CD4-positive, alpha-beta T cell (primary cell): ENCODE measurements at regions not wholly inside any gene's neighbourhood (a gene's known extent, or its start where the extent isn't known, plus 50 kb on each side); places are given as distances from the start of the nearest gene placed in this dataset.

ENCODE experiments used
- ATAC-seq: fragments of 200-7000 bp; cut with Tn5 transposase; one replicate; pipeline ENCODE4 v1.10.0; 2022; ENCODE audit warnings: mild to moderate bottlenecking; ENCODE audit not compliant: poor library complexity
- CTCF ChIA-PET: fragments of 350-600 bp; sonication (Branson Sonifier 250); formaldehyde crosslinking; loops from one replicate; lab custom pipeline; 2021; ENCODE audit warnings: antibody characterized with exemption, inconsistent platforms; lab: Charles Lee
- POLR2A ChIA-PET: fragments of 350-600 bp; sonication (Branson Sonifier 250); formaldehyde crosslinking; loops from one replicate; lab custom pipeline; 2021; ENCODE audit warnings: antibody characterized with exemption, inconsistent platforms; lab: Charles Lee
- DNase-seq, 14 experiments: peaks; one replicate each; pipeline ENCODE4 v3.0.0-alpha.2; 2013 to 2020; ENCODE audit warnings: mixed read lengths in 2 of 14
- H3K27ac ChIP-seq, 2 donors: one replicate each; pipeline versions ENCODE4 v1.5.1 to v1.7.0; 2013; ENCODE audit warnings: low read length in 2 of 2, low read depth in 1 of 2, mild to moderate bottlenecking in 1 of 2
- H3K27me3 ChIP-seq, 2 experiments: 1 replicate in 1 of 2; 2 replicates in 1 of 2; pipeline versions ENCODE4 v1.6.1 to v1.7.0; 2013; ENCODE audit warnings: low read length in 2 of 2, control low read depth in 1 of 2, mild to moderate bottlenecking in 1 of 2, moderate library complexity in 1 of 2; ENCODE audit not compliant: insufficient read depth in 2 of 2, control insufficient read depth in 1 of 2
- H3K36me3 ChIP-seq: one replicate; pipeline ENCODE4 v1.6.1; 2013; ENCODE audit warnings: low read length, control low read depth; ENCODE audit not compliant: insufficient read depth
- H3K4me1 ChIP-seq: one replicate; pipeline ENCODE4 v1.6.1; 2013; ENCODE audit warnings: low read length, control low read depth; ENCODE audit not compliant: insufficient read depth
- H3K4me3 ChIP-seq: one replicate; pipeline ENCODE4 v1.5.1; 2013; ENCODE audit warnings: mild to moderate bottlenecking, low read length, moderate library complexity
- H3K9me3 ChIP-seq, 2 experiments: 1 replicate in 1 of 2; 2 replicates in 1 of 2; pipeline versions ENCODE4 v1.6.1 to v1.7.0; 2013; ENCODE audit warnings: low read length in 2 of 2, mild to moderate bottlenecking in 2 of 2, control low read depth in 1 of 2, moderate library complexity in 1 of 2; ENCODE audit not compliant: control insufficient read depth in 1 of 2, insufficient read depth in 1 of 2
- H3K27ac Mint-ChIP-seq: one replicate; pipeline ENCODE4 v1.8.0; 2020; ENCODE audit warnings: mixed read lengths
- H3K27me3 Mint-ChIP-seq: one replicate; pipeline ENCODE4 v1.8.0; 2021; ENCODE audit warnings: mixed read lengths
- H3K36me3 Mint-ChIP-seq: one replicate; pipeline ENCODE4 v1.8.0; 2021; ENCODE audit warnings: low read depth, mixed read lengths
- H3K4me1 Mint-ChIP-seq: one replicate; pipeline ENCODE4 v1.8.0; 2021; ENCODE audit warnings: low read depth, mixed read lengths
- H3K4me3 Mint-ChIP-seq: one replicate; pipeline ENCODE4 v1.8.0; 2020; ENCODE audit warnings: mild to moderate bottlenecking, mixed read lengths
- H3K9me3 Mint-ChIP-seq: one replicate; pipeline ENCODE4 v1.8.0; 2020; ENCODE audit warnings: mixed read lengths
- intact Hi-C, 2 experiments: fragments of 100-400 bp; cut with DNase I in 1 of 2; cut with micrococcal nuclease in 1 of 2; formaldehyde crosslinking; loops; one replicate each; pipeline versions ENCODE4 v1.15.1 to v1.9.0; 2023 to 2025; cut with DNase I, micrococcal nuclease
- TF ChIP-seq, protein P1 (sequence below): fragments of 200-600 bp; IDR thresholded peaks from one replicate; pipeline ENCODE4 v1.8.0; 2022; ENCODE audit warnings: antibody characterized with exemption, mild to moderate bottlenecking

DNA sequence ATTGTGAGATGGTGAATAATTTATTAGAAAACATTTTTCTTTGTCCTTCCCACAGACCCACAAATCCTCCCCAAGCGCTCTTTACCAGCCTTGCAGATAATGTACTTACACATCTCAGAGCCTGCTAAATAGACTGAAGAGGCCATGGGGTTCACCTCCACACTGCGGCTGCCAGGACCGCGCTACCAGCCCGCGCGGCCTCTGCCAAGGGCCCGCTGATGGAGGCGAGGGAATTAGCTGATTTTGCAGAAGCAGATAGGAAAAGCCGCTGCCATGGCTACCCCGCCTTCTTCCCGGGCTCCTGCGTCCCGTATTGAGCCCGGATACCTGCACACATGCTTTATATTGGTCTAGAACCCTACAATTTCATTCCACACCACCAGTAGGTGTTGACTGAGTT is 248.0 kb upstream of the FOXD3 start:
- CTCF ChIA-PET: no interaction called here
- Histone ChIP-seq H3K27ac (no peak overlapping the region), H3K9me3 (peaks cover 7 to 10% of the 10 kb centered on the region in 2 experiments), H3K36me3 (no peaks in the 10 kb centered on the region), H3K4me3 (no peak overlapping the region), H3K4me1 (no peaks in the 10 kb centered on the region), H3K27me3 (peaks cover 28 to 30% of the 10 kb centered on the region in 2 experiments)
- DNase-seq (no peak), ATAC-seq (no peak)
- Mint-ChIP-seq H3K36me3 (no peaks in the 10 kb centered on the region), H3K27ac (no peak overlapping the region), H3K4me1 (no peaks in the 10 kb centered on the region), H3K9me3 (peaks cover 6% of the 10 kb centered on the region), H3K27me3 (peaks cover 70% of the 10 kb centered on the region), H3K4me3 (no peak overlapping the region)
- POLR2A ChIA-PET: no interaction called here
- TF ChIP-seq, protein P1, sequence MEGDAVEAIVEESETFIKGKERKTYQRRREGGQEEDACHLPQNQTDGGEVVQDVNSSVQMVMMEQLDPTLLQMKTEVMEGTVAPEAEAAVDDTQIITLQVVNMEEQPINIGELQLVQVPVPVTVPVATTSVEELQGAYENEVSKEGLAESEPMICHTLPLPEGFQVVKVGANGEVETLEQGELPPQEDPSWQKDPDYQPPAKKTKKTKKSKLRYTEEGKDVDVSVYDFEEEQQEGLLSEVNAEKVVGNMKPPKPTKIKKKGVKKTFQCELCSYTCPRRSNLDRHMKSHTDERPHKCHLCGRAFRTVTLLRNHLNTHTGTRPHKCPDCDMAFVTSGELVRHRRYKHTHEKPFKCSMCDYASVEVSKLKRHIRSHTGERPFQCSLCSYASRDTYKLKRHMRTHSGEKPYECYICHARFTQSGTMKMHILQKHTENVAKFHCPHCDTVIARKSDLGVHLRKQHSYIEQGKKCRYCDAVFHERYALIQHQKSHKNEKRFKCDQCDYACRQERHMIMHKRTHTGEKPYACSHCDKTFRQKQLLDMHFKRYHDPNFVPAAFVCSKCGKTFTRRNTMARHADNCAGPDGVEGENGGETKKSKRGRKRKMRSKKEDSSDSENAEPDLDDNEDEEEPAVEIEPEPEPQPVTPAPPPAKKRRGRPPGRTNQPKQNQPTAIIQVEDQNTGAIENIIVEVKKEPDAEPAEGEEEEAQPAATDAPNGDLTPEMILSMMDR: no peak
- intact Hi-C loops: no loop called here

DNA sequence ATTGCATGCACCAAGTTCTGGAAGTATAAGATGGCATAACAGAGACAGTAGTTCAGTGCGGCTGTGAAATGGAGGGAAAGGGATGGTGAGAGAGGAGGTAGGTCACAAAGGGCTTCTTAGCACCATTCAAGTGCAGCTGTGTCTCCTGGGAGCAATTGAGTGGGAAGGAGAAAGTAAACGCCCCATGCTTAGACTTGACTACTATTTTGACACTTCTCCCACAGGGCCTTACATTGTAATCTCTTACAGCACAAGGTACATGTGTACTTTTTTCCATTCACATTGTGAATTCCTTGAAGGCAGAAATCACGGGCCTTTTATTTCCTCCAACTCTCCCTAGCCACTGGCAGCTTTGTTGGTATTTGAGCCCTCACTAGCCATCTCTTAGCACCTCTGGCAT is 239.6 kb upstream of the FOXD3 start:
- Mint-ChIP-seq H3K4me1 (no peaks in the 10 kb centered on the region), H3K27ac (no peak overlapping the region), H3K4me3 (no peak overlapping the region), H3K36me3 (no peaks in the 10 kb centered on the region), H3K27me3 (peaks cover 31% of the 10 kb centered on the region), H3K9me3 (peaks cover 3% of the 10 kb centered on the region)
- DNase-seq: no peak
- TF ChIP-seq, protein P1: no peak
- Histone ChIP-seq H3K27me3 (peaks cover 4 to 11% of the 10 kb centered on the region in 2 experiments), H3K4me3 (no peak overlapping the region), H3K4me1 (no peaks in the 10 kb centered on the region), H3K27ac (no peak overlapping the region), H3K9me3 (no peaks in the 10 kb centered on the region), H3K36me3 (no peaks in the 10 kb centered on the region)
- ChIA-PET CTCF (no interaction called here), POLR2A (interaction anchor here (0.6 kb wide), 1 partner anchor 457 kb away, joined by 3 read pairs; no protein-coding TSS in a partner anchor)
- intact Hi-C loops: no loop called here
- no peak for ATAC-seq

DNA sequence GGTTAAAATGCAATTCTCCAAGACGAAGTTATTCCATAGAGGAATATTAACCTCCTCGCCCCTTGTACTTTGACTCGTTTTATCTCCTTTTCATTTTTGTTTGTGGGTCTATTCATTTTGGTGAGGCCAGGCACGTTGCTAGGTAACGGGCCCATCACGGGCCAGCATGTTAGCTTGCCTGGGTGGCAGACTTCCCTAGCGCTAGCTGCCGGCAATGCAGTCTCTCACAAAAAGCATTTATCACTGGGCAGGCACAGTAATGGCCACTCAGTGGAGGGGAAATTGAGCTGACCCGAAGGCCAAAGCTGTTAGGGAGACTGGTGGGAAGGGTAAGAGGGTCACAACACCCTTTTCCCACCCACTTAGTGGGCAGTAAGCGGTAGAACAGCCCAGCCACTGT is 234.4 kb upstream of the FOXD3 start:
- ATAC-seq (no peak), DNase-seq (no peak)
- TF ChIP-seq, protein P1: no peak
- no peaks in the 10 kb centered on the region for H3K4me1 Mint-ChIP-seq
- no peak overlapping the region for H3K4me3 Mint-ChIP-seq
- ChIA-PET CTCF (no interaction called here), POLR2A (no interaction called here)
- H3K4me1 ChIP-seq: no peaks in the 10 kb centered on the region
- peaks cover 0 to 4% of the 10 kb centered on the region in 2 experiments for H3K27me3 ChIP-seq
- H3K36me3 ChIP-seq: no peaks in the 10 kb centered on the region
- peaks cover 33% of the 10 kb centered on the region for H3K27me3 Mint-ChIP-seq
- intact Hi-C loops: no loop called here
- no peak overlapping the region for H3K27ac Mint-ChIP-seq
- H3K4me3 ChIP-seq: no peak overlapping the region
- no peak overlapping the region for H3K27ac ChIP-seq
- H3K9me3 ChIP-seq: no peaks in the 10 kb centered on the region
- H3K9me3 Mint-ChIP-seq: no peaks in the 10 kb centered on the region
- H3K36me3 Mint-ChIP-seq: no peaks in the 10 kb centered on the region
